Cardiac muscle cell (in vitro differentiated cells and primary cell): ENCODE measurements at regions not wholly inside any gene's neighbourhood (a gene's known extent, or its start where the extent isn't known, plus 50 kb on each side); places are given as distances from the start of the nearest gene placed in this dataset.

Experiments
- DNase-seq, 2 donors: peaks; one replicate each; pipeline versions ENCODE4 v3.0.0 to v3.0.0-alpha.2; 2010 to 2017; ENCODE audit warnings: low read depth in 1 of 2, low spot score in 1 of 2
- H3K27ac ChIP-seq: fragments of 200-600 bp; sonication (generic); 2 replicates; pipeline ENCODE4 v1.5.1; 2016
- H3K27me3 ChIP-seq: fragments of 200-600 bp; sonication (generic); 2 replicates; pipeline ENCODE4 v1.6.0; 2016; ENCODE audit warnings: control low read depth
- H3K36me3 ChIP-seq: fragments of 200-600 bp; sonication (generic); 2 replicates; pipeline ENCODE4 v1.5.1; 2016; ENCODE audit warnings: control low read depth
- H3K4me1 ChIP-seq: fragments of 200-600 bp; sonication (generic); 2 replicates; pipeline ENCODE4 v1.8.1; 2017; ENCODE audit warnings: low read depth, mild to moderate bottlenecking, mixed run types
- H3K4me3 ChIP-seq: fragments of 200-600 bp; sonication (generic); 2 replicates; pipeline ENCODE4 v1.5.1; 2016; ENCODE audit warnings: mild to moderate bottlenecking
- H3K9me3 ChIP-seq: fragments of 200-600 bp; sonication (generic); 2 replicates; pipeline ENCODE4 v1.5.1; 2017; ENCODE audit warnings: low read depth, mild to moderate bottlenecking, control low read depth
- CTCF ChIP-seq: IDR thresholded peaks from 2 replicates; pipeline ENCODE4 v1.5.1; 2012; ENCODE audit warnings: low read depth, mild to moderate bottlenecking, low read length

- no peak overlapping the region for H3K4me3 ChIP-seq
- no peak for DNase-seq
- no peak overlapping the region for H3K27ac ChIP-seq
- no peaks in the 10 kb centered on the region for H3K27me3 ChIP-seq
- no peaks in the 10 kb centered on the region for H3K4me1 ChIP-seq
- no peaks in the 10 kb centered on the region for H3K36me3 ChIP-seq
- no peak for TF ChIP-seq CTCF
- H3K9me3 ChIP-seq: no peaks in the 10 kb centered on the region
Measured at GRCh38 chr3:87413814-87414213, 137.4 kb upstream of the POU1F1 start.

- Histone ChIP-seq H3K27me3 (no peaks in the 10 kb centered on the region), H3K27ac (no peak overlapping the region), H3K9me3 (no peaks in the 10 kb centered on the region), H3K36me3 (no peaks in the 10 kb centered on the region), H3K4me3 (no peak overlapping the region), H3K4me1 (no peaks in the 10 kb centered on the region)
- no peak for TF ChIP-seq CTCF
- DNase-seq: no peak
Measured at GRCh38 chr3:87410110-87410509, 133.7 kb upstream of the POU1F1 start.

GRCh38 chr3:87398168-87398801 lies 121.9 kb upstream of the POU1F1 start:
- Histone ChIP-seq H3K4me1 (no peaks in the 10 kb centered on the region), H3K36me3 (no peaks in the 10 kb centered on the region), H3K27me3 (no peaks in the 10 kb centered on the region), H3K4me3 (no peak overlapping the region), H3K27ac (no peak overlapping the region), H3K9me3 (no peaks in the 10 kb centered on the region)
- TF ChIP-seq CTCF: no peak
- no peak for DNase-seq

GRCh38 chr3:87397211-87397610 lies 120.8 kb upstream of the POU1F1 start:
- Histone ChIP-seq H3K27ac (no peak overlapping the region), H3K4me3 (no peak overlapping the region), H3K27me3 (no peaks in the 10 kb centered on the region), H3K9me3 (no peaks in the 10 kb centered on the region), H3K4me1 (no peaks in the 10 kb centered on the region), H3K36me3 (no peaks in the 10 kb centered on the region)
- TF ChIP-seq CTCF: no peak
- no peak for DNase-seq

GRCh38 chr3:87390821-87391220 lies 114.4 kb upstream of the POU1F1 start:
- no peak for TF ChIP-seq CTCF
- H3K4me3 ChIP-seq: no peak overlapping the region

More at GRCh38 chr3:87390821-87391220, 114.4 kb upstream of the POU1F1 start:
- Histone ChIP-seq H3K4me1 (no peaks in the 10 kb centered on the region), H3K27me3 (no peaks in the 10 kb centered on the region), H3K27ac (no peak overlapping the region), H3K9me3 (no peaks in the 10 kb centered on the region), H3K36me3 (no peaks in the 10 kb centered on the region)
- no peak for DNase-seq
